Loucy (cell line): ENCODE measurements at regions not wholly inside any gene's neighbourhood (a gene's known extent, or its start where the extent isn't known, plus 50 kb on each side); places are given as distances from the start of the nearest gene placed in this dataset.

Experiments
- EZH2phosphoT487 ChIP-seq: fragments of 200-600 bp; IDR thresholded peaks from 2 replicates; pipeline ENCODE4 v1.6.1; 2018; ENCODE audit warnings: antibody characterized with exemption, mild to moderate bottlenecking, moderate library complexity, borderline replicate concordance
- TF ChIP-seq, protein P1 (sequence below): fragments of 200-600 bp; sonication (generic); conservative IDR thresholded peaks from 2 replicates; pipeline ENCODE4 v1.5.1; 2014; ENCODE audit warnings: mild to moderate bottlenecking, antibody characterized with exemption, low read length

DNA sequence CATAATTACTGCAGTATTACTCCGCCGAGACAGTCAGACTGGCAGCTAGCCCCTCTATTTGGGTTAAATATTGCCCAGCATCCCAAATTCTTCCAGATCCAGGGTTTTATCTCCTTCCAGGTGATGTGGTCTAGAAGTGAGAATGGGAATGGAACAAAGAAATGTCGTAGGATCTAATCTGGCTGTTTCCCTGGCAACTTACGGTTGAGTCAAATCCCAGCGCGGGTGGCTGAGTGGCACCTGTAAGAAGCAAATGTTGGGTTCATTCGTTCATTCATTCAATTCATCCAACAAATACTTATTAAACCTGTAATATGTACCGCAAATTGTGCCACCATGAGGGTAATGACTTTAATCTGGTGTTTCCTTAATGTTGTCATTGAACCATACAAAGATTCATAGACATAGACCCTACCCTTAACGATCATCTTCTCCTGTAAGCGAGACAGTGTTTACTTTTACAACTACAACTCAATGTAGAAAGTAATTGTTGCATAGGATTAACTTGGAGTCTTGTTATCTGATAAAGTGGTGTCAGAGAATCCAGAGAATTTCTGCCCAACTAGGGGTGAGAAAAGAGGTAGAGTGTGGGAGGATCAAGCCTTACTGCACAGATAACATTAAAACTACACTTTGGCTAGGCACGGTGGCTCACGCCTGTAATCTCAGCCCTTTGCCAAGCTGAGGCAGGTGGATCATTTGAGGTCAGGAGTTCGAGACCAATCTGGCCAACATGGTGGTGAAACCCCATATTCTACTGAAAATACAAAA is 91.3 kb upstream of the ADGRF1 start:
- TF ChIP-seq, protein P1, sequence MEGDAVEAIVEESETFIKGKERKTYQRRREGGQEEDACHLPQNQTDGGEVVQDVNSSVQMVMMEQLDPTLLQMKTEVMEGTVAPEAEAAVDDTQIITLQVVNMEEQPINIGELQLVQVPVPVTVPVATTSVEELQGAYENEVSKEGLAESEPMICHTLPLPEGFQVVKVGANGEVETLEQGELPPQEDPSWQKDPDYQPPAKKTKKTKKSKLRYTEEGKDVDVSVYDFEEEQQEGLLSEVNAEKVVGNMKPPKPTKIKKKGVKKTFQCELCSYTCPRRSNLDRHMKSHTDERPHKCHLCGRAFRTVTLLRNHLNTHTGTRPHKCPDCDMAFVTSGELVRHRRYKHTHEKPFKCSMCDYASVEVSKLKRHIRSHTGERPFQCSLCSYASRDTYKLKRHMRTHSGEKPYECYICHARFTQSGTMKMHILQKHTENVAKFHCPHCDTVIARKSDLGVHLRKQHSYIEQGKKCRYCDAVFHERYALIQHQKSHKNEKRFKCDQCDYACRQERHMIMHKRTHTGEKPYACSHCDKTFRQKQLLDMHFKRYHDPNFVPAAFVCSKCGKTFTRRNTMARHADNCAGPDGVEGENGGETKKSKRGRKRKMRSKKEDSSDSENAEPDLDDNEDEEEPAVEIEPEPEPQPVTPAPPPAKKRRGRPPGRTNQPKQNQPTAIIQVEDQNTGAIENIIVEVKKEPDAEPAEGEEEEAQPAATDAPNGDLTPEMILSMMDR = no peak
- no peak for TF ChIP-seq EZH2phosphoT487
